NCI-H345 treated with DMSO at 0.1 percent for 48 hours (cell line): ENCODE measurements at regions not wholly inside any gene's neighbourhood (a gene's known extent, or its start where the extent isn't known, plus 50 kb on each side); places are given as distances from the start of the nearest gene placed in this dataset.

Experiments
- DNase-seq: peaks from one replicate; lab custom pipeline; 2025; ENCODE audit not compliant: unreplicated experiment; lab: John Stamatoyannopoulos, UW

DNA sequence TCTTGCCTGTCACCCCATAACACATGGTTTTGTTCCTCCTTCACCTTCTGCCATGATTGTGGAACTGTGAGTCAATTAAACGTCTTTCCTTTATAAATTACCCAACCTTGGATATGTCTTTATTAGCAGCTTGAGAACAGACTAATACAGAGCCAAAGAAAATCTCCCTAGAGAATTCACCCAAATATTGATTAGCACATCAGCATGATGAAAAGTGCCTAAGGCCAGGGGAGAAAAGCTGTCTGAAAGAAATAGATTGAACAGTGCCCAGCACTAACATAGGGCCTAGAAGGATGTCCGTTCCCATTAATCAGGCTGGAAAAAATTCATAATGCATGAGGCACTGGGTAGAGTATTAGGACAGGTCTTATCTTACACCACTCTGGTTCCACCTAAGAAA, 111.9 kb upstream of the CALN1 start:
- DNase-seq = no peak

- no peak for DNase-seq
Measured at GRCh38 chr7:72504061-72504706, 92.0 kb upstream of the CALN1 start.

DNA sequence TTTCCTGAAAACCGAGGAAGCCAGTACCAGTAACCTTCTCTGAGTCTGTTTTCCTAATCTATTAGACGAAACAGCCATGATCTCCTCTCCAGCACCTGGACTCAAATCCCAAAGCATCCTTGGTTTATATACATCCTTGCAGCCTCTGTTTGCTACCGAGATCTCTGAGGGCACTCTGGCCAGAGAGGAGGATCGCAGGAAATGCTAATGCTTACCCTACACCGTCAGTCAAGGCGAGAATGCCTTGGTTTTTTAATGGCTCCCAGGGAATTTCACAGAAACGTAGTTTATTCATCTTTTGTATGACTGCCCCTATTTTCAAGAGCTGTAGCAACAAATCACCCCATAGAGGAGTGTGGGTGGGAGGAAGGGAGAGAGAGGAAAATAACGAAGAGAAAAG, 91.5 kb upstream of the CALN1 start:
- DNase-seq = no peak

GRCh38 chr7:72494807-72495206, 82.7 kb upstream of the CALN1 start:
- DNase-seq = no peak

DNA sequence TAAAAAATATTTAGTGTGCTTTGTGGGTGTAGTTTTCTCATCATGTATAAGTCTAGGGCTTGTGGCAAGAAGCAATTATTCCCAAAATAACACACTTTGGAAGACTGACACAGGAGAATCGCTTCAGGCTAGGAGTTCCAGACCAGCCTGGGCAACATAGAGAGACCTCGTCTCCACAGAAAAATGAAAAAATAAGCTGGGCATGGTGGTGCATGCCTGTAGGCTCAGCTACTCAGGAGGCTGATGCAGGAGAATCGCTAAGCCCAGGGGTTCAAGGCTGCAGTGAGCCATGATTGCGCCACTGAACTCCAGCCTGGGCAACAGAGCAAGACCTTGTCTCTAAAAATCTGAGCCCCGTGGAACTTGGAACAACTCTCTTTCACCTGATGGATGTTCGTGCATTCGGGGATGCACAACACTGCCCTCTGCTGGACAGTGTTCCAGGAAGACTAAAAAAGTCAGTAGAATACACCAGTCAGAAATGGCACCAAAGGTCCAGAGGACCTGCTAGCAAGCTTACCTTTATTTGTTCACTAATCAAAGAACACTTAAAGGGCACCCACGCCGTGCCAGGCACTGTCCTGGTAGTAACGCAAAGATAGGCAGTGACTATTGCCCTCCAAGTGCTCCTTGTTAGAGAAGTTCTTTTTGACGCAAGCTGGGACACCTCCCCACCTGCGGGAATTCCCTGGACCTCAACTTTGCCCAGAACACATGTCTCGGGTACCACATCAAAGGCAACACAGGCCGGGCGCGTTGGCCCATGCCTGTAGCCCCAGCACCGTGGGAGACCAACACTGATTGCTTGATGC, 81.9 kb upstream of the CALN1 start:
- peak; percentile 2 for DNase-seq

DNA sequence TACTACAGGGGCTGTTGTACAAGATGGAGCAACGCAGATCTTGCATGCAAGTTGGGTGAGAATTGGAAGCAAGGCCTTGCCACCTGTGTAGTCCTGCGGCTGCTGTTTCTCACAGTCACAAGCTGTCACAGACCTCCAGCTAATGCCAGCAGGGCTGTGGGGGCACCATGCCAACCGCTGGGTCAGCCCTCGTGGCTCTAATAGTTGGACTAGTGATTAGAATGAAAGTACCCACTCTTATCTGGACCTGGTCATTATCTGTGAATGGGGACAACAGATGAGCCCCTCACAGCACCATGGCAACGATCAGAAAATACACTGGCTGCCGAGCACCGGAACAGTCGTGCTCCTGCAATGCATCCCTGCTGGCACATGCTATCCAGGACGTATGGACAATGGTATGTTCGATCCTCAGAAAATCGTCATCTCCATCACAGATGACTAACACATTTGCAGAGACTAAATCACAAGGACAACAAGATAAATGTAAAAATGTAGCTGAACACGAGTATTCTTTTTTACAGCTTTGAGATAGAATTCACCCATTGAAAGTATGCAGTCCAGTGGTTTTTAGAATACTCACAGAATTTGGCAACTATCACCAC, 80.4 kb upstream of the CALN1 start:
- no peak for DNase-seq

DNA sequence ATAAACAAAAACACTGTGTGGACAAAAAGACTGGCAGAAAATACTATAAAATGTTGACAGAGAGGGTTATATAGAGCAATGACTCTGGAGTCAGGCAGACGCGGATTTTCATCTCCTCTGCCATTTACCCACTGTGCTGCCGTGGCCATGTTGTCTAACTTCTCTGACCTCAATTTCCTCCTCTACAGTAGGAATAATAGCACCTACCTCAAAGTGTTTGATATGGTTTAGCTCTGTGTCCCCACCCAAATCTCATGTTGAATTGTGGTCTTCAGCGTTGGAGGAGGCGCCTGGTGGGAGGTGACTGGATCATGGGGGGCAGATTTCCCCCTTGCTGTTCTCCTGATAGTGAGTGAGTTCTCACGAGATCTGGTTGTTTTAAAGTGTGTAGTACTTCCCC, 78.2 kb upstream of the CALN1 start:
- no peak for DNase-seq

- DNase-seq = no peak
Measured at GRCh38 chr7:72481934-72482333, 69.8 kb upstream of the CALN1 start.

GRCh38 chr7:72476608-72477305, 64.6 kb upstream of the CALN1 start:
- no peak for DNase-seq

GRCh38 chr7:72467237-72467636, 55.1 kb upstream of the CALN1 start:
- no peak for DNase-seq

DNA sequence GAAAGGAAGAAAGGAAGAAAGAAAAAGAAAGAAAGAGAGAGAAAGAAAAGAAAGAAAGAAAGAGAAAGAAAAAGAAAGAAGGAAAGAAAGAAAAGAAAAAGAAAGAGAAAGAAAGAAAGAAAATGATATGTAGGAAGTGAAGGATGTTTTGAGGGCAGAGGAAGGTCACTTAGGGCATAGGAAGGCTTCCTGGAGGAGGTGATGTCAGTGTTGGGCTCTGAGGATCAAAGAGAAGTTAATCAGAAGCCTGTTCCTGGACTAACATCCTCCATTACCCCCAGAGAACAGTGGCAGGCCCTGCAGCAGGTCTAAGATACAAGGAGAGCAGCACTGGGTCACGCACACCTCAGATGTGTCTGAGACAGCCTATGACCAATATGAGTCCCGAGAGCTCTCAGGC, 54.7 kb upstream of the CALN1 start:
- DNase-seq = no peak

GRCh38 chr7:72465521-72465920, 53.4 kb upstream of the CALN1 start:
- DNase-seq = no peak

- DNase-seq = no peak
Measured at GRCh38 chr7:72462311-72462710, 50.2 kb upstream of the CALN1 start.
